ENCODE measurements at regions not wholly inside any gene's neighbourhood (a gene's known extent, or its start where the extent isn't known, plus 50 kb on each side); places are given as distances from the start of the nearest gene placed in this dataset.
"Not testable (repeated sequence)": the region's sequence is repeated elsewhere in the genome, so short reads cannot be mapped to it uniquely, and the experiment has no call there.

DNA sequence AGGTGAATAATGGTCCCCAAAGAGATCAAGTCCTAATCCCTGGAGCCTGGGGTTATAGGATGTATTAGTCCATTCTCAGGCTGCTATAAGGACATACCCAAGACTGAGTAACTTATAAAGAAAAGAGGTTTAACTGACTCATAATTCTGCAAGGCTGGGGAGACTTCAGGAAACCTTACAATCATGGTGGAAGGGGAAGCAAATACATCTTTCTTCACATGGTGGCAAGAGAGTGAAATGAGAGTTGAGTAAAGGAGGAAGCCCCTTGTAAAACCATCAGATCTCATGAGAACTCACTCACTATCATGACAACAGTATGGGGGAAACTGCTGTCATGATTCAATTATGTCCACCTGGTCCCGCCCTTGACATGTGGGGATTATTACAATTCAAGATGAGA lies 142.9 kb upstream of the ANKRD28 start:
- dilution Hi-C loops (cut with MboI; ENCODE audit: extremely low pct_ligation_motif_present, low sequenced_read_pairs): no loop called here
- no TSS peak for BruUV-seq (replicated peaks)
- POLR2A ChIA-PET: no interaction called here

DNA sequence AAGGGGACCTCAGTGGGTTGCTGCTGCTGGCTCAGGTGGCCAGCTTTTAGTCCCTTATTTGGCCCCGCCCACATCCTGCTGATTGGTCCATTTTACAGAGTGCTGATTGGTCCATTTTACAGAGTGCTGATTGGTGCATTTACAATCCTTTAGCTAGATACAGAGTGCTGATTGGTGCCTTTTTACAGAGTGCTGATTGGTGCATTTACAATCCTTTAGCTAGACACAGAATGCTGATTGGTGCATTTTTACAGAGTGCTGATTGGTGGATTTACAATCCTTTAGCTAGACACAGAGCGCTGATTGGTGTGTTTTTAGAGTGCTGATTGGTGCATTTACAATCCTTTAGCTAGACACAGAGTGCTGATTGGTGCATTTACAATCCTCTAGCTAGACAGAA lies 143.7 kb upstream of the ANKRD28 start:
- POLR2A ChIA-PET; H3K79me2 ChIP-seq (ENCODE audit: control insufficient read depth, insufficient read depth, low read length); H3K27ac ChIP-seq (ENCODE audit: insufficient read depth, low read depth, low read length); DNase-seq (ENCODE audit: low read depth, low spot score); FAIRE-seq; H3K27me3 ChIP-seq (ENCODE audit: control insufficient read depth in 2 of 2, insufficient read depth in 2 of 2, low read length in 2 of 2); BruUV-seq (replicated peaks); H3K36me3 ChIP-seq (ENCODE audit: control insufficient read depth in 2 of 2, extremely low read depth in 1 of 2, insufficient read depth in 2 of 2, low read length in 2 of 2); H2AFZ ChIP-seq (ENCODE audit: low read depth, low read length); H4K20me1 ChIP-seq (replicated peaks; ENCODE audit: control insufficient read depth, extremely low read depth, insufficient read depth, low read length); H3K9ac ChIP-seq (replicated peaks; ENCODE audit: extremely low read depth, insufficient read depth, low read length); H3K9me1 ChIP-seq (replicated peaks; ENCODE audit: control insufficient read depth, extremely low read depth, insufficient read depth, low read length); dilution Hi-C loops (cut with MboI; ENCODE audit: extremely low pct_ligation_motif_present, low sequenced_read_pairs); H3K9me3 ChIP-seq (replicated peaks; ENCODE audit: control insufficient read depth, insufficient read depth, low read length); H3K4me2 ChIP-seq (ENCODE audit: insufficient read depth, low read length); intact Hi-C loops (cut with micrococcal nuclease); H3K4me1 ChIP-seq (ENCODE audit: control insufficient read depth, extremely low read depth, insufficient read depth, low read length); H3K4me3 ChIP-seq (replicated peaks in 1 of 3; ENCODE audit: insufficient read depth in 1 of 3, low read depth in 1 of 3, low read length in 3 of 3): not testable (repeated sequence)
- CTCF ChIA-PET: interaction anchor here (1.9 kb wide), 1 partner anchor 10 kb away, joined by 5 read pairs; no protein-coding TSS in a partner anchor

More for the DNA sequence above, 142.9 kb upstream of the ANKRD28 start:
- no peak overlapping the region for H3K4me3 ChIP-seq (replicated peaks in 1 of 3; ENCODE audit: insufficient read depth in 1 of 3, low read depth in 1 of 3, low read length in 3 of 3)
- H3K27ac ChIP-seq (ENCODE audit: insufficient read depth, low read depth, low read length): no peak overlapping the region
- no peak for DNase-seq (ENCODE audit: low read depth, low spot score)
- CTCF ChIA-PET: no interaction called here
- no peak overlapping the region for H3K9ac ChIP-seq (replicated peaks; ENCODE audit: extremely low read depth, insufficient read depth, low read length)
- H3K4me1 ChIP-seq (ENCODE audit: control insufficient read depth, extremely low read depth, insufficient read depth, low read length): no peaks in the 10 kb centered on the region
- TF ChIP-seq POLR2AphosphoS5 (IDR thresholded peaks at IDR 0.05; ENCODE audit: insufficient read depth, low read depth, low read length) (no peak), CTCF (IDR thresholded peaks at IDR 0.05; ENCODE audit: extremely low read depth in 1 of 2, insufficient read depth in 1 of 2, low read depth in 1 of 2, low read length in 2 of 2) (no peak), MAX (IDR thresholded peaks at IDR 0.05; ENCODE audit: insufficient read depth, insufficient read length) (no peak), FOS (IDR thresholded peaks at IDR 0.05; ENCODE audit: borderline replicate concordance, insufficient read depth, low read length) (no peak), EZH2 (IDR thresholded peaks at IDR 0.05; ENCODE audit: borderline replicate concordance, low read depth, low read length, severe bottlenecking) (no peak), POLR2A (IDR thresholded peaks at IDR 0.05; ENCODE audit: low read depth, low read length) (no peak), JUN (IDR thresholded peaks at IDR 0.05; ENCODE audit: borderline replicate concordance, insufficient read depth, insufficient read length, low read depth) (no peak), MYC (IDR thresholded peaks at IDR 0.05; ENCODE audit: low read depth, low read length) (no peak), GATA2 (IDR thresholded peaks at IDR 0.05; ENCODE audit: insufficient read depth, insufficient read length, low read depth, low read length) (no peak)
- intact Hi-C loops (cut with micrococcal nuclease): no loop called here
- FAIRE-seq: no peak
- no peaks in the 10 kb centered on the region for H3K36me3 ChIP-seq (ENCODE audit: control insufficient read depth in 2 of 2, extremely low read depth in 1 of 2, insufficient read depth in 2 of 2, low read length in 2 of 2)
- peaks cover 0 to 6% of the 10 kb centered on the region in 2 experiments for H3K27me3 ChIP-seq (ENCODE audit: control insufficient read depth in 2 of 2, insufficient read depth in 2 of 2, low read length in 2 of 2)
- H3K4me2 ChIP-seq (ENCODE audit: insufficient read depth, low read length): no peak overlapping the region
- no peaks in the 10 kb centered on the region for H3K9me3 ChIP-seq (replicated peaks; ENCODE audit: control insufficient read depth, insufficient read depth, low read length)
- H2AFZ ChIP-seq (ENCODE audit: low read depth, low read length): no peak overlapping the region
- no peaks in the 10 kb centered on the region for H4K20me1 ChIP-seq (replicated peaks; ENCODE audit: control insufficient read depth, extremely low read depth, insufficient read depth, low read length)
- no peaks in the 10 kb centered on the region for H3K79me2 ChIP-seq (ENCODE audit: control insufficient read depth, insufficient read depth, low read length)
- H3K9me1 ChIP-seq (replicated peaks; ENCODE audit: control insufficient read depth, extremely low read depth, insufficient read depth, low read length): no peaks in the 10 kb centered on the region

Measured in endothelial cell of umbilical vein (primary cell).